ENCODE measurements at regions not wholly inside any gene's neighbourhood (a gene's known extent, or its start where the extent isn't known, plus 50 kb on each side); places are given as distances from the start of the nearest gene placed in this dataset.

DNA sequence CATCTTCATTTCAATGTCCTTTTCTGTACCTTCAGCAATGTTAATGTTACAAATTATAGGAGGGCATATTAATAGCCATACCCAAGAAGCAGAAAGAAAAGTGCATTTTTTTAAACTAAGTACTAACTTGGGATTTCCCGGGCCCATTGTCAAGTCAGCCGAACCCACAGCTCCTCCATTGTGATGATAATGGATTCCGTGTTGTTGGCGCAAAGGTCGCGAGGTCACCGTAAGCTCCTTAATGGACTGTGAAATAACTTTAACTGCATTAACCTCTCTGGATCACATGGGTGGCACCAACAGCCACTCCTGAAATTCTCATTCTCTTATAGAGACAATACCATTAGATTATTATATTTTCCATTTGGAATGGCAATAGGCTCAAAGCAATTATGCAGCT, 250.6 kb upstream of the RRP15 start:
- Mint-ChIP-seq H3K27ac (0 out of 7 replicates have a peak overlapping the region, but pooled peaks of 2 of the 3 experiments have one; percentile 12 to 51), H3K36me3 (ENCODE audit: insufficient read depth in 1 of 3, low read depth in 3 of 3) (no peaks in the 10 kb centered on the region), H3K9me3 (peaks cover 0 to 7% of the 10 kb centered on the region in 2 experiments; a peak in 1 of 5 replicates), H3K4me3 (no peak overlapping the region; a peak in 2 of 5 replicates), H3K27me3 (ENCODE audit: low read depth) (no peaks in the 10 kb centered on the region), H3K4me1 (peaks cover 38 to 44% of the 10 kb centered on the region in 2 experiments)
- Histone ChIP-seq H3K14ac (ENCODE audit: insufficient read depth, low read length) (no peak overlapping the region), H4K91ac (ENCODE audit: insufficient read length, low read depth, low read length) (no peak overlapping the region), H2BK120ac (ENCODE audit: low read depth, low read length, poor library complexity, severe bottlenecking) (no peak overlapping the region), H3K27me3 (ENCODE audit: insufficient read depth, low read length) (no peaks in the 10 kb centered on the region), H4K5ac (ENCODE audit: insufficient read length, low read depth, low read length) (no peak overlapping the region), H3K4me2 (ENCODE audit: insufficient read depth, insufficient read length, low read length) (peak overlapping the region; percentile 27), H2BK20ac (ENCODE audit: low read depth, low read length, poor library complexity, severe bottlenecking) (no peak overlapping the region), H3K4ac (ENCODE audit: low read depth, low read length) (no peak overlapping the region), H2BK5ac (ENCODE audit: insufficient read length, low read length) (no peak overlapping the region), H3K18ac (ENCODE audit: insufficient read length, low read depth, low read length) (no peak overlapping the region), H3T11ph (ENCODE audit: low read length) (no peak overlapping the region), H2AK5ac (ENCODE audit: insufficient read length, low read length) (no peak overlapping the region), H3K9ac (ENCODE audit: extremely low read depth, insufficient read length, low read length) (no peak overlapping the region), H3K4me1 (ENCODE audit: insufficient read depth, low read length) (peaks cover 4% of the 10 kb centered on the region; the same call in 1 of the 2 replicates), H3K23me2 (ENCODE audit: insufficient read length, low read depth, low read length, poor library complexity, severe bottlenecking) (no peaks in the 10 kb centered on the region), H2BK15ac (ENCODE audit: low read depth, low read length) (no peak overlapping the region), H2BK12ac (ENCODE audit: insufficient read length, low read depth, low read length) (no peak overlapping the region), H3K79me1 (ENCODE audit: insufficient read depth, low read depth, low read length, poor library complexity, severe bottlenecking) (no peaks in the 10 kb centered on the region), H4K8ac (replicated peaks; ENCODE audit: insufficient read length, low read depth, low read length) (no peak overlapping the region), H3K56ac (ENCODE audit: insufficient read length, low read depth, low read length) (no peak overlapping the region), H2AFZ (ENCODE audit: low read length) (no peak overlapping the region), H4K20me1 (ENCODE audit: control insufficient read depth, insufficient read depth, insufficient read length) (no peaks in the 10 kb centered on the region), H3K79me2 (ENCODE audit: insufficient read depth, low read length) (no peaks in the 10 kb centered on the region), H3K23ac (ENCODE audit: insufficient read length, low read depth, low read length) (no peak overlapping the region), H3K9me3 (ENCODE audit: control insufficient read depth, low read depth, low read length) (no peaks in the 10 kb centered on the region), H3K27ac (ENCODE audit: insufficient read length, low read depth, low read length) (no peak overlapping the region)
- WGBS (ENCODE audit: extremely low coverage, insufficient read length, low lambda C conversion rate): no CpG with 5 or more reads among the region's 7 CpGs
- DNase-seq: peak; percentile 68
- TF ChIP-seq, protein P1, sequence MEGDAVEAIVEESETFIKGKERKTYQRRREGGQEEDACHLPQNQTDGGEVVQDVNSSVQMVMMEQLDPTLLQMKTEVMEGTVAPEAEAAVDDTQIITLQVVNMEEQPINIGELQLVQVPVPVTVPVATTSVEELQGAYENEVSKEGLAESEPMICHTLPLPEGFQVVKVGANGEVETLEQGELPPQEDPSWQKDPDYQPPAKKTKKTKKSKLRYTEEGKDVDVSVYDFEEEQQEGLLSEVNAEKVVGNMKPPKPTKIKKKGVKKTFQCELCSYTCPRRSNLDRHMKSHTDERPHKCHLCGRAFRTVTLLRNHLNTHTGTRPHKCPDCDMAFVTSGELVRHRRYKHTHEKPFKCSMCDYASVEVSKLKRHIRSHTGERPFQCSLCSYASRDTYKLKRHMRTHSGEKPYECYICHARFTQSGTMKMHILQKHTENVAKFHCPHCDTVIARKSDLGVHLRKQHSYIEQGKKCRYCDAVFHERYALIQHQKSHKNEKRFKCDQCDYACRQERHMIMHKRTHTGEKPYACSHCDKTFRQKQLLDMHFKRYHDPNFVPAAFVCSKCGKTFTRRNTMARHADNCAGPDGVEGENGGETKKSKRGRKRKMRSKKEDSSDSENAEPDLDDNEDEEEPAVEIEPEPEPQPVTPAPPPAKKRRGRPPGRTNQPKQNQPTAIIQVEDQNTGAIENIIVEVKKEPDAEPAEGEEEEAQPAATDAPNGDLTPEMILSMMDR (conservative IDR thresholded peaks at IDR 0.05): no peak

Data from H9 (cell line).